Psoas muscle (tissue), 7 donors: ENCODE measurements at regions not wholly inside any gene's neighbourhood (a gene's known extent, or its start where the extent isn't known, plus 50 kb on each side); places are given as distances from the start of the nearest gene placed in this dataset.

Experiments used
- ATAC-seq, 4 donors: fragments of 200-7000 bp; cut with Tn5 transposase; one replicate each; pipeline ENCODE4 v1.9.1; 2020; ENCODE audit warnings: moderate library complexity in 3 of 4, mild to moderate bottlenecking in 2 of 4
- DNase-seq, 2 donors: peaks; one replicate each; pipeline ENCODE4 v3.0.0-alpha.2; 2020
- H3K27ac ChIP-seq: fragments of 200-600 bp; one replicate; pipeline ENCODE4 v1.8.0; 2022
- H3K27me3 ChIP-seq, 3 donors: fragments of 200-600 bp in 1 of 3; one replicate each; pipeline versions ENCODE4 v1.6.1 to v1.8.0; 2013 to 2022; ENCODE audit warnings: low read length in 2 of 3, mild to moderate bottlenecking in 2 of 3, moderate library complexity in 1 of 3; ENCODE audit not compliant: insufficient read depth in 3 of 3
- H3K36me3 ChIP-seq, 2 donors: fragments of 200-600 bp in 1 of 2; one replicate each; pipeline versions ENCODE4 v1.6.1 to v1.8.0; 2013 to 2022; ENCODE audit warnings: low read depth in 1 of 2, mild to moderate bottlenecking in 1 of 2, moderate library complexity in 1 of 2; ENCODE audit not compliant: insufficient read depth in 1 of 2
- H3K4me1 ChIP-seq: fragments of 200-600 bp; one replicate; pipeline ENCODE4 v1.8.0; 2022
- H3K4me3 ChIP-seq: fragments of 200-600 bp; one replicate; pipeline ENCODE4 v1.8.0; 2022; ENCODE audit warnings: mild to moderate bottlenecking
- H3K9me3 ChIP-seq: fragments of 200-600 bp; one replicate; pipeline ENCODE4 v1.8.0; 2022
- CTCF ChIP-seq: fragments of 200-600 bp; IDR thresholded peaks from one replicate; pipeline ENCODE4 v1.8.0; 2022; ENCODE audit warnings: antibody characterized with exemption
- WGBS, 3 donors: extraction: QIAGEN DNeasy Blood & Tissue Kit; methylation state at CpG; one replicate each; pipeline versions ENCODE4 v1.1.6 to v1.1.7; 2013; 5-methylcytosine and 5-hydroxymethylcytosine counted together
- intact Hi-C, 2 donors: fragments of 100-400 bp; cut with DNase I; formaldehyde crosslinking; loops; one replicate each; pipeline versions ENCODE4 v1.11.0 to v1.14.2; 2022
- donor health status: healthy with polysubstance abuse.
- donor health status: DM: no; HTN: no; CAD: no; lungs with moderate emphysema.
- donor health status: Bipolar disorder and iron deficiency.
- donor health status: healthy.
- donor health status: DM: yes; HTN: yes; CAD: no.
- donor health status: DM: no; HTN: no; CAD: no.
- donor health status: DM: yes; HTN: yes; CAD: no.

- TF ChIP-seq CTCF: no peak
- H3K27ac ChIP-seq: no peak overlapping the region
- ATAC-seq (no peak), DNase-seq (no peak)
- H3K36me3 ChIP-seq: no peaks in the 10 kb centered on the region
- no peaks in the 10 kb centered on the region for H3K9me3 ChIP-seq
- H3K4me3 ChIP-seq: no peak overlapping the region
- intact Hi-C loops: loop anchor here in 1 of 2 donors (2.0 kb wide), 1 partner anchor 73 kb away; no protein-coding TSS in a partner anchor
- WGBS, 3 donors: 93 to 97% (median 96%) methylated on average over 3 of the region's 3 CpGs
- peaks cover 0 to 2% (median 0%) of the 10 kb centered on the region in 3 donors for H3K27me3 ChIP-seq
- no peaks in the 10 kb centered on the region for H3K4me1 ChIP-seq
These were observed 87.7 kb upstream of the CXCR4 start for GRCh38 chr2:136205615-136206014.

- no peak for TF ChIP-seq CTCF
- no peak for DNase-seq
- intact Hi-C loops: no loop called here
- no peaks in the 10 kb centered on the region for H3K4me1 ChIP-seq
- WGBS, 3 donors: 88 to 89% (median 89%) methylated on average over 1 of the region's 1 CpG
- H3K27ac ChIP-seq: no peak overlapping the region
- H3K4me3 ChIP-seq: no peak overlapping the region
- H3K27me3 ChIP-seq: peaks cover 0 to 2% (median 0%) of the 10 kb centered on the region in 3 donors
- H3K9me3 ChIP-seq: no peaks in the 10 kb centered on the region
- no peak for ATAC-seq
- no peaks in the 10 kb centered on the region for H3K36me3 ChIP-seq
These were observed 87.0 kb upstream of the CXCR4 start for GRCh38 chr2:136204971-136205370.

- intact Hi-C loops: no loop called here
- Histone ChIP-seq H3K9me3 (no peaks in the 10 kb centered on the region), H3K4me1 (no peaks in the 10 kb centered on the region), H3K36me3 (no peaks in the 10 kb centered on the region), H3K27ac (no peak overlapping the region), H3K4me3 (no peak overlapping the region), H3K27me3 (no peaks in the 10 kb centered on the region)
- 50 to 79% (median 56%) methylated on average over 1 of the region's 1 CpG for WGBS, 3 donors
- no peak for ATAC-seq
- no peak for TF ChIP-seq CTCF
- DNase-seq: no peak
These were observed 77.3 kb upstream of the CXCR4 start for GRCh38 chr2:136195226-136195625.

- H3K27me3 ChIP-seq: no peaks in the 10 kb centered on the region
- no peak for ATAC-seq
- intact Hi-C loops: no loop called here
These were observed 73.1 kb upstream of the CXCR4 start for GRCh38 chr2:136191041-136191440.

More at GRCh38 chr2:136191041-136191440, 73.1 kb upstream of the CXCR4 start:
- no peak for TF ChIP-seq CTCF
- no peak for DNase-seq
- Histone ChIP-seq H3K4me3 (no peak overlapping the region), H3K4me1 (no peaks in the 10 kb centered on the region), H3K27ac (no peak overlapping the region), H3K36me3 (no peaks in the 10 kb centered on the region), H3K9me3 (no peaks in the 10 kb centered on the region)
- WGBS, 3 donors: 82 to 91% (median 83%) methylated on average over 4 of the region's 4 CpGs
